ENCODE measurements at regions not wholly inside any gene's neighbourhood (a gene's known extent, or its start where the extent isn't known, plus 50 kb on each side); places are given as distances from the start of the nearest gene placed in this dataset.
A peak's percentile ranks its signal among the peaks of the same experiment; 100 is the strongest.

GRCh38 chrX:75211976-75212375 is 55.9 kb upstream of the ABCB7 start:
- ATAC-seq (no peak), DNase-seq (no peak)
- Mint-ChIP-seq H3K4me1 (peaks cover 0 to 2% (median 0%) of the 10 kb centered on the region in 4 donors), H3K27ac (peak overlapping the region in 1 of 10 donors; percentile 2), H3K36me3 (peaks cover 2 to 10% (median 2%) of the 10 kb centered on the region in 3 donors), H3K4me3 (no peak overlapping the region), H3K9me3 (peaks cover 0 to 2% (median 0%) of the 10 kb centered on the region in 9 donors), H3K27me3 (peaks cover 0 to 20% (median 4%) of the 10 kb centered on the region in 5 donors)
- POLR2A ChIA-PET, result no interaction called here

GRCh38 chrX:75210602-75211001 is 54.5 kb upstream of the ABCB7 start:
- DNase-seq, result no peak
- H3K27me3 Mint-ChIP-seq, result peaks cover 0 to 20% (median 4%) of the 10 kb centered on the region in 5 donors
- H3K27ac Mint-ChIP-seq, result no peak overlapping the region
- H3K9me3 Mint-ChIP-seq, result peaks cover 0 to 1% (median 0%) of the 10 kb centered on the region in 9 donors
- POLR2A ChIA-PET, result no interaction called here
- peaks cover 2 to 10% (median 2%) of the 10 kb centered on the region in 3 donors for H3K36me3 Mint-ChIP-seq
- no peak for ATAC-seq
- H3K4me3 Mint-ChIP-seq, result no peak overlapping the region
- H3K4me1 Mint-ChIP-seq, result peaks cover 0 to 2% (median 0%) of the 10 kb centered on the region in 4 donors

Data from naive thymus-derived CD8-positive, alpha-beta T cell (primary cell).